SU-DHL-6 (cell line): ENCODE measurements at regions not wholly inside any gene's neighbourhood (a gene's known extent, or its start where the extent isn't known, plus 50 kb on each side); places are given as distances from the start of the nearest gene placed in this dataset.

Experiments used
- H2AFZ ChIP-seq: fragments of 200-600 bp; sonication (generic); 2 replicates; pipeline ENCODE4 v1.6.1; 2014; ENCODE audit warnings: low read depth, mild to moderate bottlenecking, moderate library complexity, mixed read lengths, antibody characterized with exemption, low read length; ENCODE audit not compliant: severe bottlenecking
- H3F3A ChIP-seq: fragments of 200-600 bp; shearing (Covaris generic); 2 replicates; pipeline ENCODE4 v1.6.0; 2016; ENCODE audit warnings: antibody characterized with exemption, mild to moderate bottlenecking; ENCODE audit not compliant: insufficient read depth
- H3K27ac ChIP-seq: fragments of 200-600 bp; sonication (generic); 2 replicates; pipeline ENCODE4 v1.5.1; 2016; ENCODE audit warnings: low read depth, mild to moderate bottlenecking, low read length, moderate library complexity, mixed read lengths
- H3K27me3 ChIP-seq: fragments of 200-600 bp; sonication (generic), shearing (Covaris generic); 2 replicates; pipeline ENCODE4 v1.6.0; 2014; ENCODE audit warnings: mild to moderate bottlenecking, low read length
- H3K36me3 ChIP-seq: fragments of 200-600 bp; sonication (generic); 2 replicates; pipeline ENCODE4 v1.6.1; 2014; ENCODE audit warnings: mild to moderate bottlenecking, low read length, mixed read lengths
- H3K4me2 ChIP-seq: fragments of 300-600, 200-600 bp; shearing (Covaris generic), sonication (generic); 2 replicates; pipeline ENCODE4 v1.6.0; 2014; ENCODE audit warnings: low read length, low read depth, mild to moderate bottlenecking; ENCODE audit not compliant: poor library complexity, severe bottlenecking
- H3K4me3 ChIP-seq: fragments of 200-600 bp; sonication (generic); 2 replicates; pipeline ENCODE4 v1.5.1; 2014; ENCODE audit warnings: antibody characterized with exemption, low read length, mild to moderate bottlenecking, mixed read lengths; ENCODE audit not compliant: insufficient read depth, poor library complexity, severe bottlenecking
- H3K79me2 ChIP-seq: fragments of 200-600 bp; sonication (generic); 2 replicates; pipeline ENCODE4 v1.6.1; 2014; ENCODE audit warnings: mild to moderate bottlenecking, low read length, moderate library complexity; ENCODE audit not compliant: insufficient read depth
- H3K9ac ChIP-seq: fragments of 200-600 bp; sonication (generic); 2 replicates; pipeline ENCODE4 v1.7.0; 2014; ENCODE audit warnings: mild to moderate bottlenecking, low read length
- H3K9me2 ChIP-seq: fragments of 200-600 bp; sonication (generic); replicated peaks from 2 replicates; pipeline ENCODE4 v1.6.1; 2014; ENCODE audit warnings: low read length; ENCODE audit not compliant: insufficient read depth
- H3K9me3 ChIP-seq: fragments of 200-600 bp; sonication (generic); 2 replicates; pipeline ENCODE4 v1.6.1; 2014; ENCODE audit warnings: low read length, mixed read lengths; ENCODE audit not compliant: insufficient read depth
- H4K20me1 ChIP-seq: fragments of 200-600 bp; sonication (generic); 2 replicates; pipeline ENCODE4 v1.6.1; 2014; ENCODE audit warnings: low read depth, mild to moderate bottlenecking, antibody characterized with exemption, low read length, moderate library complexity, mixed read lengths
- EZH2phosphoT487 ChIP-seq: fragments of 200-600 bp; sonication (generic), shearing (Covaris generic); conservative IDR thresholded peaks from 2 replicates; pipeline ENCODE4 v1.6.1; 2018; ENCODE audit warnings: mild to moderate bottlenecking, antibody characterized with exemption, low read length, moderate library complexity, mixed read lengths
- TF ChIP-seq, protein P1 (sequence below): fragments of 200-600 bp; sonication (generic); IDR thresholded peaks from one replicate; pipeline ENCODE4 v1.5.1; 2017; ENCODE audit warnings: antibody characterized with exemption, mild to moderate bottlenecking, low read length, moderate library complexity; ENCODE audit not compliant: insufficient read depth, poor library complexity, severe bottlenecking

DNA sequence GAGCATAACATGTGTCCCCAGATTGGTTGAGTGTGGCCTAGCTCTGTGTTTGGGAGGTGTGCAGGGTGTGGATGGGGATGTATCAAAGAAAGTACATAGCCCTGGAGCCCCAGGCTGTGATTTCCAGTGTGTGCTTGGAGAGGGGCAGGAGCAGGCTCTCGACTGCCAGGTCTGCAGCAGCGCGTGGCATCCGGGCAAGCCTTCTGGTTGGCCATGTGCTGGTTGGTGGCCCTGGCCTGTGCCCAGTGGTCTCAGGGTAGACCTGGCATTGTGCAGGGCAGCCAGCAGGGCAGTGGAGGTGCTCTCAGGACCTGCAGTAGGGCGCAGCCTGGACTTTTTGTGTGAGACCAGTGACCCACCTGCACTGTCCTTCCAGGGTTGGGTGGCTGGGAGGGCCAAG lies 231.5 kb downstream of the UBE3A start:
- H3K27me3 ChIP-seq, result no peaks in the 10 kb centered on the region
- H3K9me2 ChIP-seq, result no peaks in the 10 kb centered on the region
- no peaks in the 10 kb centered on the region for H3K36me3 ChIP-seq
- no peak overlapping the region for H3K4me2 ChIP-seq
- TF ChIP-seq EZH2phosphoT487, result no peak
- TF ChIP-seq, protein P1, sequence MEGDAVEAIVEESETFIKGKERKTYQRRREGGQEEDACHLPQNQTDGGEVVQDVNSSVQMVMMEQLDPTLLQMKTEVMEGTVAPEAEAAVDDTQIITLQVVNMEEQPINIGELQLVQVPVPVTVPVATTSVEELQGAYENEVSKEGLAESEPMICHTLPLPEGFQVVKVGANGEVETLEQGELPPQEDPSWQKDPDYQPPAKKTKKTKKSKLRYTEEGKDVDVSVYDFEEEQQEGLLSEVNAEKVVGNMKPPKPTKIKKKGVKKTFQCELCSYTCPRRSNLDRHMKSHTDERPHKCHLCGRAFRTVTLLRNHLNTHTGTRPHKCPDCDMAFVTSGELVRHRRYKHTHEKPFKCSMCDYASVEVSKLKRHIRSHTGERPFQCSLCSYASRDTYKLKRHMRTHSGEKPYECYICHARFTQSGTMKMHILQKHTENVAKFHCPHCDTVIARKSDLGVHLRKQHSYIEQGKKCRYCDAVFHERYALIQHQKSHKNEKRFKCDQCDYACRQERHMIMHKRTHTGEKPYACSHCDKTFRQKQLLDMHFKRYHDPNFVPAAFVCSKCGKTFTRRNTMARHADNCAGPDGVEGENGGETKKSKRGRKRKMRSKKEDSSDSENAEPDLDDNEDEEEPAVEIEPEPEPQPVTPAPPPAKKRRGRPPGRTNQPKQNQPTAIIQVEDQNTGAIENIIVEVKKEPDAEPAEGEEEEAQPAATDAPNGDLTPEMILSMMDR, result no peak
- no peaks in the 10 kb centered on the region for H4K20me1 ChIP-seq
- no peaks in the 10 kb centered on the region for H3K79me2 ChIP-seq
- no peak overlapping the region for H2AFZ ChIP-seq
- H3F3A ChIP-seq, result no peaks in the 10 kb centered on the region
- no peak overlapping the region for H3K9ac ChIP-seq
- H3K27ac ChIP-seq, result no peak overlapping the region
- no peaks in the 10 kb centered on the region for H3K9me3 ChIP-seq
- H3K4me3 ChIP-seq, result no peak overlapping the region

DNA sequence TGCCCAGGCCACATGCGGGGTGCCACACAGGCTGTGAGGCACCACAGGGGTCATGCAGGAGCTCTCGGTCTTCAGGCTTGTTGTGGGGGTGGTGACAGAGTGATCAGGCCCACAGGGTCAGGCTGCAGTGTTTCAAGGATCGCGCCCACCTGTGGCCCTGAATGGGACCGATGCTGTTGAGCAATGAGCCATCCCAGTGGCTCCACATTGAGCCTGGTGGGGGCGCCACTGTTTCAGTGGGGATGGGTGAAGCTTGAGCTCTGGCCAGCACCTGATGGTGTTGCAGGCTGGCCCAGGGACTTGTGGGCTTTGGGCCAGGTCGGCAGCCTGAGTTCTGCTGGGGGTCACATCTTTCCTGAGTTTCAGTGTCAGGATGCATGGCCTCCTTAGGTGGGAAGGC lies 230.1 kb downstream of the UBE3A start:
- no peaks in the 10 kb centered on the region for H3K79me2 ChIP-seq
- H3K9me3 ChIP-seq, result no peaks in the 10 kb centered on the region
- H4K20me1 ChIP-seq, result no peaks in the 10 kb centered on the region
- no peaks in the 10 kb centered on the region for H3K9me2 ChIP-seq
- TF ChIP-seq, protein P1, result no peak
- TF ChIP-seq EZH2phosphoT487, result no peak
- no peak overlapping the region for H2AFZ ChIP-seq
- no peak overlapping the region for H3K4me3 ChIP-seq
- H3K9ac ChIP-seq, result no peak overlapping the region
- H3K36me3 ChIP-seq, result no peaks in the 10 kb centered on the region
- H3K4me2 ChIP-seq, result no peak overlapping the region
- no peaks in the 10 kb centered on the region for H3F3A ChIP-seq
- no peaks in the 10 kb centered on the region for H3K27me3 ChIP-seq
- no peak overlapping the region for H3K27ac ChIP-seq

DNA sequence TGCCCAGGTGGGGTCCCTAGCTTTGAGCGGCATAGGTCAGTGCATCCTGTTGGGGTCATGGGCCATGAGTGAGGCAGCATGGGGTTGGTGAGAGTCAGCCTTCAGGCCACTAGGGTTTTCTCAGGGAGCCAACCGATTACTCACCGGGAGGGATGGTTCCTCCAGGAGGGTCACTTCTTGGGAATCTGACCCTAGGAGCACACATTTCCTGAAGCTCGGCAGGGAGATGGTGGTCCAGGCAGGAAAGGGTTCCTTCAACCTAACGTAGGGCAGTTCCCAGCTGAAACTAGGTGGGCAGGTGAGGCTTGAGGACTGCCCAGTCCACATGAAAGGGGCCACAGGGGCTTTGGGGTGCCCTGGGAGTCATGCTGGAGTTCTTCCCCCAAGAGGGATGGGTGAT lies 218.0 kb downstream of the UBE3A start:
- H3K4me2 ChIP-seq, result no peak overlapping the region
- H3K79me2 ChIP-seq, result no peaks in the 10 kb centered on the region
- H3K27me3 ChIP-seq, result no peaks in the 10 kb centered on the region
- H3K4me3 ChIP-seq, result no peak overlapping the region
- no peaks in the 10 kb centered on the region for H3F3A ChIP-seq
- TF ChIP-seq EZH2phosphoT487, result no peak
- TF ChIP-seq, protein P1, result no peak
- no peaks in the 10 kb centered on the region for H3K9me3 ChIP-seq
- no peaks in the 10 kb centered on the region for H3K9me2 ChIP-seq
- no peak overlapping the region for H2AFZ ChIP-seq
- H3K27ac ChIP-seq, result no peak overlapping the region
- H4K20me1 ChIP-seq, result no peaks in the 10 kb centered on the region
- no peaks in the 10 kb centered on the region for H3K36me3 ChIP-seq
- no peak overlapping the region for H3K9ac ChIP-seq

DNA sequence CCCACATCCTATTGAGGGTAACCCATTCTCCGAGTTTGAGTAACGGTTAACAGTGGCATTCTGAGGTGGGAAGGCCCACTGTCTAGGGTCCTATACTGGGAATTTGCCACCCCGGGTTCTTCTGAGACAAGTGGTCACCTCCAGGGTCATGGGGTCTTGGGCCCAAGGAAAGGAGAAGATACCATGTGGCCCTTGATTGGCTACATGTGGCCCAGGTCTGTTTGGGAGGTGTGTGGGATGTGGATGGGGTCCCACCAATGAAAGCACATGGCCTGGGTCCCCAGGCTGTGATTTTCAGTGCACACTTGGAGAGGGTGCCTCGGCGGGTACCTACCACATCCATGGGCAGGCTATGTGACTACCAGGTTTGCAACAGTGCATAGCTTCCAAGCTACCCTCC lies 214.4 kb downstream of the UBE3A start:
- H3K79me2 ChIP-seq, result no peaks in the 10 kb centered on the region
- no peaks in the 10 kb centered on the region for H4K20me1 ChIP-seq
- TF ChIP-seq EZH2phosphoT487, result no peak
- TF ChIP-seq, protein P1, result no peak
- H3K9ac ChIP-seq, result no peak overlapping the region
- no peaks in the 10 kb centered on the region for H3K9me2 ChIP-seq
- H3K36me3 ChIP-seq, result no peaks in the 10 kb centered on the region
- no peaks in the 10 kb centered on the region for H3K9me3 ChIP-seq
- H3K4me2 ChIP-seq, result no peak overlapping the region
- no peaks in the 10 kb centered on the region for H3F3A ChIP-seq
- no peak overlapping the region for H3K4me3 ChIP-seq
- H2AFZ ChIP-seq, result no peak overlapping the region
- no peaks in the 10 kb centered on the region for H3K27me3 ChIP-seq
- H3K27ac ChIP-seq, result no peak overlapping the region
